Hematopoietic multipotent progenitor cell (in vitro differentiated cells): ENCODE measurements at regions not wholly inside any gene's neighbourhood (a gene's known extent, or its start where the extent isn't known, plus 50 kb on each side); places are given as distances from the start of the nearest gene placed in this dataset.

ENCODE experiments used
- DNase-seq, 3 donors: peaks; one replicate each; pipeline ENCODE4 v3.0.0-alpha.2; 2011 to 2015; ENCODE audit warnings: low read depth in 2 of 3, low spot score in 2 of 3

DNA sequence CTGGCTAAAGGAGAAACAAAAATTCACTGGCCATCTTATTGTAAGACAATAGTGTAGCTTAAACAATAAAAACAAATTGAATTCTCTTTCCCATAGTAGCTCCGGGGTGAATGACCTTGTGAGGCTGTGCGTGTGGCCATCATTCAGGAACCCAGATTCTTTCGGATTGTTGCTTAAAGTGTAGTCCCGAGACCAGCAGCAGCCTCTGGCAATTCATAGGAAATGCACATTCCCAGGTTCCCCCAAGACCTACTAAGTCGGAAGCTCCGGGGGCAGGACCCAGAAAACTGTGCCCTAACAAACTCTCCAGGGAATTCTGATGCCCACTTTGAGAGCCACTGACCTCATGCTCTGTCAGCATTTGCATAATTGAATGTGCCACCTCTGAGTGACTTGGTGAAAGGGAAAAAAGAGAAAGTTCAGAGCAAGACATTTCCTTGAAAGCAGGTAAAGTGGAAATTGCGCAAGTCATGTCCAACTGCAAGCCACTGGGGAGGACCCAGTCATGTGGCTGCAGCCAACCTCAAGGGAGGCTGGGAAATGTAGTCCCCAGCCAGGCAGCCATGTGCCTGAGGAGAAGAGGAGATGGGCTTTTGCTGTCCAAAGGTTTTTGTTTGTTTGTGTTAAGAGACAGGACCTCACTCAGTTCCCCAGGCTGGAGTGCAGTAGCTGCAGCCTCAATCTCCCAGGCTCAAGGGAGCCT is 50.7 kb upstream of the PNMA8B start:
- peak in 1 of 3 donors; percentile 49 for DNase-seq

GRCh38 chr19:46550684-46551083 is 50.4 kb upstream of the CALM3 start:
- DNase-seq: no peak

DNA sequence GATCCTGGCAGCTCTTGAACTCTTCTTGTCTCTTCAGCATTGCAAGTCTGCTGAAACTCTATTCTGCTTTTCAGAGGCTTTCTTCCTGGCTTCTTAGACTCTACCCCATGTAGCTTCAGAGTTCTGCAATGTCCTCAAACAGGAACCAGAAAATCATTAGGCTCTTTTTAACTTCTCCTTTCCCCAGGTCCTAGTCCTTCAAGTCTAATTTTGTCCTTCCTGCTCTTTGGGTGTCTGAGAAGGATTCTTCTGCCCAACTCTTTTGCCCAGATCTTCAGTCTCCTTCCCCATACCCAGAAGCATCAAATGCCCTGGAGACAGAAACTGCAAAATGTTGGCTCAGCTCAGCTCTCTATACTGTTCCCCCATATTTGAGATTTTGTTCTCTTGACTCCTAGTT is 50.0 kb upstream of the CALM3 start:
- DNase-seq: no peak
